HFF-Myc (cell line): ENCODE measurements at regions not wholly inside any gene's neighbourhood (a gene's known extent, or its start where the extent isn't known, plus 50 kb on each side); places are given as distances from the start of the nearest gene placed in this dataset.

Experiments used
- DNase-seq: peaks from one replicate; pipeline ENCODE4 v3.0.0-alpha.2; 2011; ENCODE audit warnings: low read depth; ENCODE audit errors: extremely low read depth
- H3K4me3 ChIP-seq: replicated peaks from 2 replicates; pipeline ENCODE4 v1.5.1; 2011; ENCODE audit warnings: low read depth, mild to moderate bottlenecking, control low read depth, low read length
- TF ChIP-seq, protein P1 (sequence below): IDR thresholded peaks from 2 replicates; pipeline ENCODE4 v1.5.1; 2012; ENCODE audit warnings: mild to moderate bottlenecking, low read depth, low read length, control low read depth; ENCODE audit errors: missing control alignments

DNA sequence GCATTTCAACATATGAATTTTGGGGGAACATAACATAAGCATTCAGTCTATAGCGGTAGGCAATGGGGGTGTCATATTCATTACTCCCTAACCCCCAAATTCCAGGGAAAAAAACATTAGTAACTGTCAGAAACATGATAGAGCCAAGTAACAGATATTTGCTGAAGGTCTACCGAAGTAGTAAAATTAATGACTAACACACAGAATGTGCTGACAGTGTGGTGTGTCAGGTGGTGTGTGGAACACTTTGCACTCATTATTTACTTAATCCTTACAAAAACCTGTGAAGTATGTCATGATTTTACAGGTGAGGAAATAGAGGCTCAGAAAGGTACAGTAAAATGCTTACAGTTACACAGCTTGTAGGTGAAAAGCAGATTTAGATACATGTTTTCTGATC lies 85.4 kb upstream of the RHOBTB1 start:
- TF ChIP-seq, protein P1, sequence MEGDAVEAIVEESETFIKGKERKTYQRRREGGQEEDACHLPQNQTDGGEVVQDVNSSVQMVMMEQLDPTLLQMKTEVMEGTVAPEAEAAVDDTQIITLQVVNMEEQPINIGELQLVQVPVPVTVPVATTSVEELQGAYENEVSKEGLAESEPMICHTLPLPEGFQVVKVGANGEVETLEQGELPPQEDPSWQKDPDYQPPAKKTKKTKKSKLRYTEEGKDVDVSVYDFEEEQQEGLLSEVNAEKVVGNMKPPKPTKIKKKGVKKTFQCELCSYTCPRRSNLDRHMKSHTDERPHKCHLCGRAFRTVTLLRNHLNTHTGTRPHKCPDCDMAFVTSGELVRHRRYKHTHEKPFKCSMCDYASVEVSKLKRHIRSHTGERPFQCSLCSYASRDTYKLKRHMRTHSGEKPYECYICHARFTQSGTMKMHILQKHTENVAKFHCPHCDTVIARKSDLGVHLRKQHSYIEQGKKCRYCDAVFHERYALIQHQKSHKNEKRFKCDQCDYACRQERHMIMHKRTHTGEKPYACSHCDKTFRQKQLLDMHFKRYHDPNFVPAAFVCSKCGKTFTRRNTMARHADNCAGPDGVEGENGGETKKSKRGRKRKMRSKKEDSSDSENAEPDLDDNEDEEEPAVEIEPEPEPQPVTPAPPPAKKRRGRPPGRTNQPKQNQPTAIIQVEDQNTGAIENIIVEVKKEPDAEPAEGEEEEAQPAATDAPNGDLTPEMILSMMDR, result no peak
- DNase-seq, result no peak
- H3K4me3 ChIP-seq, result no peak overlapping the region

DNA sequence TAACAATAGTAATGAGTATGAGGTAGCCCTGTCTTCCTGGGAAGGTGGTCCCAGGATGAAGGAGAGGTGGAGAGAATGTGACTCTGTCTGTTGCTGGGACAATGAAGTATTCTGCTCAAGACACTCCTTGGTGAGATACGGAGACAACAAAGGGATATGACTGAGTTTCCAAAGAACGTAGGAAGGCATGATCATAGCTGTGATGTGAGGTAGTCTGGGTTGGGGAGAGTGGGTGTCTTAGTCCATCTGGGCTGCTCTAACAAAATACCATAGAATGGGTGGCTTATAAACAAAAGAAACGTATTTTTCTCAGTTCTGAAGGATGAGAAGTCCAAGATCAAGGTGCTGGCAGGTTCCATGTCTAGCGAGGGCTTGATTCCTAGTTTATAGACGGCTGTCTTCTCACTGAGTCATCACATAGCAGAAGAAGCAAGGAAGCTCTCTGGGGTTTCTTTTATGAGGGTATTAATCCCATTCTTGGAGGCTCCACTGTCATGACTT lies 84.9 kb upstream of the RHOBTB1 start:
- TF ChIP-seq, protein P1, result no peak
- no peak overlapping the region for H3K4me3 ChIP-seq
- DNase-seq, result no peak

DNA sequence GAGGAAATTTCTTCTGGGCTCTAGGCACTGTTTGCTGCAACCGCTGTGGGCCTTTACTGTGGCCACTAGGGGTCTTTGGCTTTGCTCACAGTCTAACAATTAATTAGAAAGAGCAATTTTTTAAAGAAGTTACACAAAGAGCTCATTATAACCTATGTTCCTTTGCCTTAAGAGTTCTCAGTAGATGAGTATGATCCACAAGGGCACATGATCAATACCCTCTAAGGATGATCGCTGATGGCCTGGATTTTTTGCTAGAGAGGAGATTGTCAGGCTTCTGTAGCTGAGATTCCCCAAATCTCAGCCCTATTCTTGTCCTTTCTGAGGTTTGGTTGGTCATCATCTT lies 80.8 kb upstream of the RHOBTB1 start:
- TF ChIP-seq, protein P1, result peak; percentile 88
- H3K4me3 ChIP-seq, result no peak overlapping the region
- no peak for DNase-seq

DNA sequence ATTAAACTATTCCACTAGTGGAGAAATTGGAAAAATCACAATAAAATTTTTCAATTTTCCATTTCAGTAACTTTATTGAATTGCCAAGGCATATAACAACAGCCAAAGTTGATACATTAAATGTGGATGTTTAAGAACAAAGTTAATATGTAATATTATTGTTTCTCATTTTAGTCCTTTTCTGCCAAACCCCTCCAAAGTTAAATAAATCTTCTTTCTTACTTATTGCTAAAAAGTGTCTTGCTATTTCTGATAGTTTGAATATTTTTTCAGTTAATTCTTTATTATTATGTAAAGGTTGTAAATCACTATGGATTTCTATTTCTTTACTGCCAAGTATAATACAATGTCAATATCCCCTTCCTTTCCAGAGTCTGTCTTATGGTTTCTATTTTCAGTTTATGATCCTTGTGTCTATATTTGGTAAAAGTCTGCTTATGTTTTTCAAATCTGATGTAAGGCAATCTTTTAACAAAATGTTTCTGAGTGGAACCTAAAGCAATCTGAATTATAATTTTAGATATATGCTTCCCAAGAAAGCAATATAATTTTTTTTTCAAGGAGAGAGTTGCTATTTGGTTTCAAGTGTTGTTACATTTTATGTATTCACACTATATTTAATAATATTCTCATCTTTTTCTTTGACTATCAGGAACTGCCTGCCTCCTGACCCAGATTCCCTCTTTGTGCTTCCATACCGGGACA lies 80.3 kb upstream of the RHOBTB1 start:
- DNase-seq, result no peak
- TF ChIP-seq, protein P1, result no peak
- no peak overlapping the region for H3K4me3 ChIP-seq

DNA sequence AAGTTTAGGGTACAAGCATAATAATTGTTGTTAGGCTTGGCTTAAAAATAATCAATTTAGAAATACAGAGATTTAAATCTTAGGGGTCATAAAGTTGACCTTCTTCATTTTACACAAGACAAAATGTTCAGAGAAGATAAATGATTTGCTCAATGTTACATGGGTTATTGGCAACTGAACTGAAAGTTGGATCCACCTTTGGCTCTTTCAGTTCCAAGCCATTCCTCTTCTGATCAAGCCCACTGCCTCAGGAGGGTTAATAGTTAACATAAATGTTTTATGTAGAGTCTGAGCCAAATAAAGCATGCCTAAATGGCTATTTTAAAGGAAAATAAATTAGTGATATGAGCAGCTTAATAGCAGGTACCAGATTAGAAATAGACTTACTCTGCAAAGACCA lies 79.1 kb upstream of the RHOBTB1 start:
- H3K4me3 ChIP-seq, result no peak overlapping the region
- TF ChIP-seq, protein P1, result no peak
- no peak for DNase-seq

DNA sequence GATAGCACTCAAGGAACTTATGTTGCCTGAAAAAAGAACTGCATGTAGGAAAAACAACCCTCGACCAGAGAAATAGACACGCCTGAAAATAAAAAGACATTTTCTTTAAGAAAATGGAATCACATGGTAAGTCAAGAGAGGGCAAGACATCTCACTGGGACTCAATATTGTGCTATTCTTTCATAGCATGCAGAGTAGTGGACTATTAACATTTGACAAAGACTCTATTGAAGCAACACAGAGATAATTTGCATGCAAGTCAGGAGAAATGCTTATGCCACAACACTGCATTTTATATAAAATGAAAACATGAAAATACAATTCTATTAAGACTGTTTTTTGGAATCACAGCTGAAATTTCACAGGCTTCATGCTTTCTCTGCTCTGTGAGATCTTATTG lies 77.9 kb upstream of the RHOBTB1 start:
- H3K4me3 ChIP-seq, result no peak overlapping the region
- TF ChIP-seq, protein P1, result no peak
- no peak for DNase-seq

DNA sequence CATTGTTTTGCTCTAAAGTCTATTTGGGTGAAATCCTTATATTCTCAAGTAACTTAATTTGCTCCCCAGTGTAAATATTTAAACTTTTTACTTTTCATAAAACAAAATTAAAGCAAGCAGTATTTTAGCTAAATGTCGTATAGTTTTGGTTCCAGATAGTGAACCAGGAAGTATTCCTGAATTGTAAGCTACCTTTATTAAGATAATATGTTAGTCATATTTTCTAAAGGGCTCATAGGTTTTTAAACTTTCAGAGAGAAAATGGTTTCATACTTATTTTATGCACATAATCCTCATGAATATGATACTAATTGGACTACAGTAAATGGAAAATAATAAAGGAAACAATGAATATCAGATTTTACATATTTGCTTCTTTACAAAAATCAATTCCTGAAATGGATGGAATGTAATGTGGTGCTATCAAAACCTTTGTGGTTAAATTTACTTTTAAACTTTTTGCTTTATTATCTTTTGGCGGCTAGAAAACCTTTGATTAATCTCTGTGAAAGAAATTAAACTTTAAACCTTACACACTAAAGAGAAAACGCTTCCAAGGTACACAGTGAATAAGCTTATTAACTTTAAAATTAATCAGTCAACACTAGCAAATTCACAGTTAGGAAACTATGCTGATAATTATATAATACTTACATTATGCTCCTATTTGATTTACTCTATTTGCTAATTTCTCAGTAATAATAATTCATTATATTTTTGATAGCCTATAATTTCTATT lies 76.6 kb upstream of the RHOBTB1 start:
- no peak overlapping the region for H3K4me3 ChIP-seq
- TF ChIP-seq, protein P1, result no peak
- DNase-seq, result no peak
